NCI-H82 treated with DMSO at 0.1 percent for 48 hours (cell line): ENCODE measurements at regions not wholly inside any gene's neighbourhood (a gene's known extent, or its start where the extent isn't known, plus 50 kb on each side); places are given as distances from the start of the nearest gene placed in this dataset.
"Not testable (repeated sequence)": the region's sequence is repeated elsewhere in the genome, so short reads cannot be mapped to it uniquely, and the experiment has no call there.

Experiments used
- DNase-seq: peaks from one replicate; lab custom pipeline; 2025; ENCODE audit not compliant: unreplicated experiment; lab: John Stamatoyannopoulos, UW

DNA sequence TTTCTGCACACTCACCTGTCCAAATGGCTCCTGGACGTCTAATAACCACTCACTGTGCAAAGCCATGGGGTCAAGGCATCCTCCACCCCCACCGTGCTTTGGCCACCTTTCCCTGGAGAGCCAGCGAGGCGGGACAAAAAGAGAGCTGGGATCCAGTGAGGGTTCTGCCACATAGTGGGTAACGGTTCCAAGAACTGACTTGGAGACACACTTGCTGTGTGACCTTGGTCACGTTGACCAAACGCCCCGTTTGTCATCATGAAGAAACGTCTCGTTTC is 287.2 kb downstream of the TFAP2C start:
- no peak for DNase-seq

DNA sequence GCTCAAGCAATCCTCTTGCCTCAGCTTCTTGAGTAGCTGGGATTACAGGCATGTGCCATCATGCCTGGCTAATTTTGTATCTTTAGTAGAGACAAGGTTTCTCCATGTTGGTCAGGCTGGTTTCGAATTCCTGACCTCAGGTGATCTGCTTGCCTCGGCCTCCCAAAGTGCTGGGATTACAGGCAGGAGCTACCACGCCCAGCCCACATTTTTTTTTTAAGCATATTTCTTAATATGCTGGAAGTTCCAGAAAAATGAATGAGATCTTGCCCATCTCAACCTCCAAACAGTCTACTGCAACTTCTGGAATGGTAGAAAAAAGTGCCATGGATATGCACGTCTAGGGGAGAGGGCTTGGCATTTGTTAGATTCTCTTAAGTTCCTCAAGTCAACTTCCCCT is 290.9 kb downstream of the TFAP2C start:
- not testable (repeated sequence) for DNase-seq

DNA sequence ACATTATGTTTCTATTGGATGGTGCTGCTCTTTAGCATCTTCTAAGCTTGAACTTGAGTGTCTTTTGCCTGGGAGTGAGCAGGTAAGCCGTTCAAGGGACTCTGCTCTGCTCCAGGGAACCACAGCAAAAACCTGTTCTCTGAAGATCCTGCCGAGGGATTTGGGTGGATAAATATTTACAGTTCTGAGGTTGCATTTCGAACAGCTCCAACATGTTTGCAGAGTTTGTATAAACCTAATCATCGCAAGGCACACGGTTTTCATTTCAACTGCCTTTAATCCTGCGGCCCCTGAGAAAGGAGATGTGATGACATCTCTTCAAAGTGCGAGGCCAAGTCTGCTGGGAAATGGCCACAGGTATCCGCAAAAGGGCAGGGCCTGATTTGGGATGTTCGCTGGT is 293.4 kb downstream of the TFAP2C start:
- DNase-seq = no peak

DNA sequence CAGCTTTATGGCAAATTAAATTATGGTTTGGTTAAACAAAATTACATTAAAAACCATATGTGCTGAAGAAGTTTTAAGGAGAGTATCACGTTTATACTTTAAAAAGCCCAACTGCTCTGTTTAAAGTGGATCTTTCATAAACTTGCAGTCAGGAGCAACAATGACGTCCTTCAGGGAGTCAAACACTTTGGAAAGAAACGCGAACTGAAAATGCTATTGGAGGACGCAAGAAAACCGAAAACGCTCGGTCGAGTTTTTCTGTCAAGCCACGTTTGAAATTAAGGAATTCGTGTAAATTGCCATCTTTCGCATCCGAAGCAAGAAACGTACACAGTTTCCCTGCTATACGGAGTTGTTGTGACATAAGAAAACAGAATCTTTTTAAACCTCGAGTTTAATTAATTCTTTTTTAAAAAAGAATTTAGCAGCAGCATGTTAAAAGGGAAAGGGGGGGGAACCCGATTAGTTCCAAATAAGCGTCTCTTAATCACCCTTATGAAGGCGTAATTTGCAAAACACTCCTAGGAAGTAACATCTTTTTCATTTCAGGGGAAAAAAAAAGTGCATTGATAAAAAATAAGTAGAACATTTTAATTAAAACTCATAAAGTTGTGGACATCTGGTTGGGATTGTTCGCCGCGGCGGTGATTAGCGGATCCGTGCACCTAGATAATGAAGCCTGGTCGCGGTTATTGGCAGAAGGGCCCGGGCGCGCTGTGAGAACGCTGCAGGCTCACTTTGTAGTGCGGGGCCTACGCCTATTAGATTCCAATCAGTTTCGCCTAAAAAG is 295.4 kb downstream of the TFAP2C start:
- no peak for DNase-seq

DNA sequence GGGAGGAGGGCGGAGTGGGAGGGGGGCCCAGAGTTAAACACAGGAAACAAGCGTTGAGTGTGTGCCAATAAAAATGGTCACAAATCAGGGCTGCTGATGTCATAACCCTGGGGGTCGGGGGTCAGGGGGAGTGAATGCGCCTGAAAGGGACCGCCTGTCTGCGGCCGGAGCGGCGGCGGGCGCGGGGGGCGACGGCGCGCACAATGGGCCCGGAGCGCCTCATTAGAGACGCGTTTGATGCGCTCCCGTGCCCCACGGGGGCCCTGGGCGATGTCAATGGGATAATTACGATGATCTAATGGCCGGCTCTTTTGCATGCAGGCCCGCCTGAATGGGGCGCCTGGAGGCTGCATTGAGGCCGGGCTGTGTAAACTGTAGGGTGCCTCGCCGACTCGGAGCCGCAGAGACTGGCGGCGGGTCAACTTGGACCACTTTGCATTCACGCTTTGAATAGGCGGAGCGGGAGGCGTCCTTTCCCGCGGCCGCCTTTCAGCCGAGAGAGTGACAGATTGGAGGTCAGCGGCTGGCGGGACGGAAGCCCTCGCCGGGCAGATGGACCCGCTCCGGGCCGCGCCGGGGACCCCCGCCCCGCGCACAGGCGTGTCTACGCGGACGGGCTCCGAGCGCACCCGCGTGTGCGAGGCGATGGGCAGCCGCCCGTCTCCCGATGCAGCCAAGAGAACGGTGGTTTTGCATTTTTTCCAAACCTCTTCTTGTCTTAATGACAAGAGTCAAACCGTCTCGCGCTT is 296.1 kb downstream of the TFAP2C start:
- no peak for DNase-seq

DNA sequence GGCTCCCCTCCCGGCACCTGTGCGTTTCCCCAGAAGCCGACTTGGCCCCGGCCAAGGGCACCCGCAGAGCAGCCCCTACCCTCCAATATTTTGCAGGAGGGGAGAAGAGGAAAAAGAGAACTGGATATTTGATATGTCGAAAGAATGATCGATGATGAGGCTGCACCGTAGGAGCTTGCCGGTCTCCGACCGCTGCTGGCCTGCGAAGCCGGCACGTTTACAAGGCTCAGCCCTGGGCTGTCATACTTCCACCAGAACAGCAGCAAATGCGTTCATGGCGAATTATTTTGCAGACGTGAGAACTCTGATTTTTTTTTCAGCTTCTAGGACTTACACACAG is 296.7 kb downstream of the TFAP2C start:
- DNase-seq = no peak

DNA sequence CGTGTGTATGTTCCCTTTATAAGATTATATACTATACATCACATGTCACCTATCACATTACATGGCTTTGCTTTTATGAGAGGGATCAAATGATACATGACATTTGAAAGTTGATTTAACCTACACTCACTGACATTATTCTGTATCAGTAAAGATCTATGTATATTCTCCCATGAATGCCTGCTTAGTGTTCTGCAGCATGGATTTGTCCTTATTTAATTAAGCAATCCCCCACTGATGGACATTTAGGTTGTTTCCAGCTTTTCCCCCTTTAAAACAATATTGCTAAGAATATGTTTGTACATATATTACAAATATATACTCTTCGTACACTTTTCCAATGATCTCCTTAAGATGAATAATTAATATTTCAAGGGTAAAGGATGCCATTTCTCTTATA is 297.4 kb downstream of the TFAP2C start:
- DNase-seq = no peak

DNA sequence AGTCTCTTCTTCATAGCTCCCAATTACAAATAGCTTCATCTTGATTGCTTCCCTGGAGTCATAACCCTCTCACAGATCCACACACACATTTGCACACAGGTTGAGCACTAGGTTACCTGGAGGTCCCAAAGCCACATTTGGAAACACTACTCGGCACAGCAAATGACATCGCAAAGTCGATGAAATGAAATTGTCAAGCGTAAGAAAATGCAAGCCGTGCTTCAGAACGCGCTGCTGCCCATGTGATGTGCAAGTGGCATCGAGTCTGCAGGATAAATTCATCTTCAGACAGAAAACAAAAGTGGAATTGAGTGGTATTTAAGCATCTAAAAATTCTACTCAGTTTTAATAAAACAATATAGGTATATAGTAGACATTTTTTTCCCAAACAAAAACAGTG is 298.0 kb downstream of the TFAP2C start:
- no peak for DNase-seq

DNA sequence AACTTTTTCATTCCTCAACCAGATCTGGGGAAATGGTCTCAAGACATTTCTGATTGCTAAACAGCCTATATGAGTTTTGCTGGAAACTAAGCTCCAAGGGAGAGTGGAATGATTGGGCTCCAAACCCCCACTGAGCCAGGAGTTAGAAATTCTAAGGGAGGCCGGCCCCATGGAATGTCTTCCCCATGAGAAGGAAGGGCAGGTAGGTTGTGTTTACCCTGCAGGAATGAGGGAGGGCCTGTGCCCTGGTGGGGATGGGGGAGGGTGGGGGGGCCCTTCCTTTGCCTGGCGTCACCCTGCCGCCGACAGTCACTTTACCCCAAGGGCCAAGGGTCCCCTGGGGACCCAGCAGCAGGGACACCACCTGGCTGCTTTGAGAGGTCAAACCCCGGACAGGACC is 298.9 kb downstream of the TFAP2C start:
- DNase-seq = no peak

DNA sequence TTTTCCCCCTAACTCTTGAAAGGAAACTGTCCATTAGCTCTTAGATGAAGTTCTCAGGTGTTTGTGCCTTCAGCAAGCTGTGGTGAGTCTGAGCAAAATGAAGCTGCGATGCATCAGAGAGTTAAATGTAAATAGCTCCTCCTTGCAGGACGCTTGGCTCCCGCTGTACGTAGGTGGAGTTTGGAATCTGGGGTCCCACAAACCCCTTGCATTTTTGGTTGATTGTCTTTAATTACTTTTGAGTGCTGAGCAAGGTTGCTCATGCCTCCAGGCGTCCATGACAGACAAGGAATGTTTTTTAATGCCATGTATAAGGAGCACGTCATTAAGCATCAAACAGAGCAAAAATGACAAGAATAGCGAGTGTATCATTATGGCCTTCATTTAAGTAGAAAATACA is 300.5 kb downstream of the TFAP2C start:
- DNase-seq = no peak

DNA sequence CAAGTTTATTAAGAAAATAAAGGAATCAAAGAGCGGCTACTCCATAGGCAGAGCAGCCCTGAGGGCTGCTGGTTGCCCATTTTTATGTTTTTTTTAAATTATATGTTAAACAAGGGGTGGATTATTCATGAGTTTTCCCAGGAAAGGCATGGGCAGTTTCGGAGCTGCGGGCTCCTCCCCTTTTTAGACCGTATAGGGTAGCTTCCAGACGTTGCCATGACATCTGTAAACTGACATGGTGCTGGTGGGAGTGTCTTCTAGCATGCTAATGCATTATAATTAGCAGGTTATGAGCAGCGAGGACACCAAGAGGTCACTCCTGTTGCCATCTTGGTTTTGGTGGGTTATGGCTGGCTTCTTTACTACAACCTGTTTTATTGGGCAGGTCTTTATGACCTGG is 301.8 kb downstream of the TFAP2C start:
- DNase-seq = no peak

DNA sequence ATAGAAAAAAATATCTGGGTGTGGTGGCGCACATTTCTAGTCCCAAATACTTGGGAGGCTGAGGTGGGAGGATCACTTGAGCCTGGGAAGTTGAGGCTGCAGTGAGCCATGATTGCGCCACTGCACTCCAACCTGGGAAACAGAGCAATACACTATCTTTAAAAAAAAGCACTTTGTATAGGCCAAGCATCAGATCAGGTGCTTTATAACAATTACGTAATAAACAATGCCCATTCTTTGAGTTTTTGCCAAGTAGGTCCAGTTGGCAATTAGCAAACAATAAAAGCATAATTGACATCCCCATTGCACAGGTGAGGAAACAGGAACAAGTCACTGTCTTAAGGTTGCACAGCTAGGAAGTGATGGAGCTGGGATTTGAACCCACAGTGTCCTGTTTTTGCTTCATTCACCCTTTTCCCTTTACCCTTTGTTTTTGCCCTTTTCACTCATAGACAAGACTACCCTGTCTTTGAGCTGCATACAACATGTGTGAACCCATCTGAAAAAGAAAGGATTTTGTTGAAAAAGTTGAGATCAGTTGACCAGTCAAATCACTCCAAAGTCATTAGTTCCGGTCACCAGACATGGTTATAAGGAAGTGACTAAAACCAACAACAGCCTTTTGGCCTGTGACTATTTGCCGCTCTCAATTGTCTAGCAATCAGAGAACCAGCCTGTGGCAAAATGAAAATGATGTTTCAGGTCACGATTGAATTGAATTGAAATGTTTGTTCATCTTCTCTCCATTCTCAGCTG is 303.6 kb downstream of the TFAP2C start:
- no peak for DNase-seq

DNA sequence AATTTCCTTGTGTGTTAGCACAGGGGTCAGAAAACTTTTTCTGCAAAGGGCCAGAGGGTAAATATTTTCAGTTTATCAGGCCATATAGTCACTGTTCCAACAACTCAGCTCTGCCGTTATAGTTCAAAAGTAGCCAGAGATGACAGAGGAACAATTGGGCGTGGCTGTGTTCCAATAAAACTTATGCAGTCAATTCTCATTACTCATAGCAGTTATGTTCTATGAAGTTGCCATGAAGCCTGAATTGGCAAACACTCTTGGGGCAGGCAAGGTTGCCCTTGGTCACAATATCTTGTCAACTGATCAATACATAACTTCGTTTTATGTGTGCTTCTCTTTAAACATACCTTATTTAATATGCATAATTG is 304.2 kb downstream of the TFAP2C start:
- no peak for DNase-seq

DNA sequence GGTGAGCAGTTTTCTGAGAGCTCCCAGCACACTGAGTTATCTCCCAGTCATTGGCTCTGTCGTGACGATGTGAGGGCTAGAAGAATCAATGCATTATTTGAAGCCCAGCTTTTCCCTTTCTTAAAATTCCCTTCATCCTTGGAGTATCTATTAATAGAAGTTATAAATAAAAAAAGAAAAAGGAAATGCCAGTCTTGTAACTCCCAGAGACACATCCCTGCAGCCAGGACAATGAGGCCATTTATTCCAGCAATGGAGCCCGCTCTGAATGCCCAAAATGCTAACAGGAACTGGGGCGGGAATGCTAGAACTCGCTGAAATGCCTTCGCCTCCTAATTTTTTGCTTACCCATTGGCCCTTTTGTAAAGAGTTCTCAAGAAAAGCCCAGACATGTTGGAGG is 305.8 kb downstream of the TFAP2C start:
- no peak for DNase-seq

DNA sequence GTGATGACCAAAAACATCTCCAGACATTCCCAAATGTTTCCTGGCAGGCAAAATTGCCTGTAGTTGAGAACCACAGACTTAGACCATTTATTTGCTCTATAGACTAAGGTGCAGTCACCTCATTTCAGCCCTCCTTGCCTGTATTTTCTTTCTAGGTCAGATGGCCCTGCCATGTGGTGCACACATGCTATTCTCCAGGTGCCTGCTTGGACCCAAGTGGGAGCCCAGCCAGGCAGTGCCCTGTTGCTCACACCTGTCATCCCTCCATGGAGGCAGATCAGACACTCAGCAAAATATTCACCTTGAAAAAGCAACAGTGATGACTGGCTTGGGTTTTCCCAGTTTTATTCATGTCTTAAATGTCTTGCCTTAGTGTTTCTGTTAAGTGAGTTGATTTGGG is 311.4 kb downstream of the TFAP2C start:
- no peak for DNase-seq

DNA sequence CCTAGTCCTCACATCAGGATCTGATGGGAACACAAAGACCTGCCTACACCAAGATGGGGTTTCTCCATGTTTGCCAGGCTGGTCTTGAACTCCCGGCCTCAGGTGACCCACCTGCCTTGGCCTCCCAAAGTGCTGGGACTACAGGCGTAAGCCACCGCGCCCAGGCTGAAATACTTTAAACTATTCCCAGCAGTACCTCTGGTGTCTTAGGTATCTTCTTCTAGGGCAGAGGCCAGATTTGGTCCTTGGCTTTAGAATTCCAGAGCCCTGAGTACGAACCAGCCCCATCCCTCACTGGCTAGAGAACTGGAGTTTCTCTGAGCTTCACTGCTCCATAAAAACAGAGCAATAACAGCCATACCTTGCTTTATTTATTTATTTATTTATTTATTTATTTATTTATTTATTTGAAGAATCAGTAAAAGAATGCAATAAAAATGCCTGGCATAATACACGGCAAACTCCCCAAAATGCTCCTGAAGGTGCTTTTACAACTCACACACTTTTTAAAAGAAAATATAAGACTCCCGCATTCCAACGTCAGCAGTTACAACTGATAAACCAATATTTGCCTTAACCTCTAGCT is 312.1 kb downstream of the TFAP2C start:
- DNase-seq = no peak

DNA sequence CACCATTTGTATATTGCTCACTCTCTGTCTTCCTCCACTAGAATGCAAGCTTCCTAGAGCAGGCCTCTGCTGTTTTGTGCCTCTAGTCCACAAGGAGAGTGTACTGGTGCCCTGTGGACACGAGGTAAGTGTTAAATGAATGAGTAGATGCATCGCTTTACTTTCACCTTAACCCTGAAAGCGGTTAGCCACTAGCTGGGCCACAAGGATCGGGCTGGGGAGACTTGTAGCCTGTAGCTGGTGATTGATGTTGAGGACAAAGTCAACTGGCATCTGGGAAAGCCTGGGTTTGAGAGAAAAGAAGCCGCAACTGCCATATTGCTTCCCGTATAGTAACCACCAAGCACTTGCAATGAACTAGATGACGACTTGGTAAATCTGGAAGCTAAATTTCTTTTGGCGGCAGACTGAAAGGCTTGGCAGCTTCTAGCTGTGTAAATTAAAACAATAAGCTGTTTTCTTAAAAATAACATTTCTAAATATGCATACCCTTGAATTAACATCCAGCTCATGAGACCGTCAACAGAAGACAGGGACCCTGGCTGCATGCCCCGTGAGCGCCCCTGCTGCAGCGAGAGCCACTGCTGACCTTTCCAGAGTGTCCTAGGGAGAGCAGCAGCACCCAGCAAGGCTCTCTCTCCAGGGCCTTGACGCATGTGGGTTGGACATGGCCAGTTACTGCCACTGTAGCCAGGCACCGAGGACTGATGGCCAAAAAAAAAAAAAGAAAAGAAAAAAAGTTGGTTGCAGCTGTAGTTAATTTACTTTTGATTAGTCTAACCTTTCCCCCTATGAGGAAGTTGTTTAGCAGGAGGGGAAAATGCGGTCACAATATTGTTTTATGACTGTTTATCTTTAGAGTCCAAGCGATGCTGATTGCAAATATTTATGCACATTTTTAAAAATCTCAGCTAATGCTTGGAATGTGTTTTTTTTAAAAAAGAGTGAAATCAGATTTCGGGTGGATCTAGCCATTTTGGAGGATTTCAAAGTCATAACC is 315.1 kb downstream of the TFAP2C start:
- no peak for DNase-seq

DNA sequence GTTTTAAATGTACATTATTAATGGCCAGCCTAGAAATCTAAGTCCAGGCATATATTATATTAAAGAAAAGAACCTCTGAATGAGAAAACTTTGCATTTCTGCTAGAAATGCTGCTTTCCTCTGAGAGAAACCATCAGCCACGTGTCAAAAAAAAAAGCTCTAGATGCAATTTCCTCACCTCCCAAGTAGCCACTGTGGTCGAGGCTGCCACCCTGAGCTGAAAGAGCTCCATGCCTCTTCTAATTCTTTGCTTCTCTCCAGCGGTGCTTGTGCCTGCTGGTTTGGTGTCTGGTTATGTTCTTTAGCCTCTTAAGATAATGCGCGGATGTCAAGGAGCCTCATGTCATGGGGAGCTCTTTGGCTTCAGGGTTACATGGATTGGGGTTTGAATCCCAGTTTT is 316.0 kb downstream of the TFAP2C start:
- DNase-seq = no peak

DNA sequence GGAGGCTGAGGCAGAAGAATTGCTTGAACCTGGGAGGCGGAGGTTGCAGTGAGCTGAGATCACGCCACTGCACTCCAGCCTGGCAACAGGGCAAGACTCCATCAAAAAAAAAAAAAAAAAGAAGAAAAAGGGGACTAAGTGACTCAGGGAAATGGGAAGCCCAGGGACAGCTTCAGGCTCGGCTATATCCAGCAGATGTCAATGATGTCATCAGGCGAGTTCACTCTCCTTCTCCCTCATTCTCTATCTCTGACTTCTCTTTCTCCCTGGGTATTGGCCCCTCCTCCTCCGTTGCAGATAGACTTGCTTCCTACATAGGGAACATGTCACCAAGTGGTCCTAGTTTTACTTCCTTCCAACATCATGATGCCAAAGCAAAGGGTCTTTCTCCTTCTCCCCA is 316.8 kb downstream of the TFAP2C start:
- no peak for DNase-seq

DNA sequence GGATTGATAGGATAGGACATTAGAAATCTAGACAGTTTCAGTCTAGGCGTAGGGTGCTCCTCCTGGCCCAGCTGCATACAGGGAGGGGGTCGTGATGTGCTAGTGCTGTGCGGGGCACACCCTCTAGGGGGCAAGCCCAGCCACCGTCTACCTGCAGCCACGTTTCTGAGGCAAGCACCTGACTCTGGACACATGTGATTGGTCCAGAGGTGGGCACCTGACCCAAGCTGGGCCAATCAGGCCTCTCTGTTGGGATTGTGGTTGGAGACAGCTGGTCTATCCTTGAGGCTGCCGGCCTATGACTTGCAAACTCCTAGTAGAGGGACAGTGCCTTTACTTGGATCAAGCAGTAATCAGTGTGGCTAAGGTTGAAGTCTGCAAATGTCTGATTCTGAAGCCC is 317.1 kb downstream of the BMP7 start:
- no peak for DNase-seq
